NCI-H524 treated with DMSO at 0.1 percent for 48 hours (cell line): ENCODE measurements at regions not wholly inside any gene's neighbourhood (a gene's known extent, or its start where the extent isn't known, plus 50 kb on each side); places are given as distances from the start of the nearest gene placed in this dataset.
"Not testable (repeated sequence)": the region's sequence is repeated elsewhere in the genome, so short reads cannot be mapped to it uniquely, and the experiment has no call there.

ENCODE experiments used
- DNase-seq: peaks from one replicate; lab custom pipeline; 2025; lab: John Stamatoyannopoulos, UW

DNA sequence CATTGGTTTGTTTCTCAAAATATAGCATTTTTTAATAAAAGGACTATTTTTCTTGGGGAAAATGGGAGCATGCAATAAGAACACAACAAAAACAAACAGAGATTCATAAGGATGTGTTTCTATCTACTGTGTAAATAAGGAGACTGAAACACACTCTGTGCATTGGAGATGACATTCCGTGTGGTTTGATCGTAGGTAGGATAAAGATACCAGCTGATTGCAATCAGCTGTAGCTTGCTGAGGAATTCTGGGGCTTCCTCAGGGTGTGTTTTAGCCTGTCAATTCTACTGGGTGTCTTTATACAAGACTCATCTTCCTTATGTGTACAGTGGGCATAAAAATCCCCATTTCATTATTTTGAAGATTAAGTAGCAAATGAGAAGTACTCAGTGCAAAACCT lies 591.6 kb downstream of the DSC3 start:
- DNase-seq = no peak

- DNase-seq = no peak
Measured at GRCh38 chr18:30446605-30447004, 595.9 kb downstream of the DSC3 start.

- no peak for DNase-seq
Measured at GRCh38 chr18:30444544-30444943, 598.0 kb downstream of the DSC3 start.

DNA sequence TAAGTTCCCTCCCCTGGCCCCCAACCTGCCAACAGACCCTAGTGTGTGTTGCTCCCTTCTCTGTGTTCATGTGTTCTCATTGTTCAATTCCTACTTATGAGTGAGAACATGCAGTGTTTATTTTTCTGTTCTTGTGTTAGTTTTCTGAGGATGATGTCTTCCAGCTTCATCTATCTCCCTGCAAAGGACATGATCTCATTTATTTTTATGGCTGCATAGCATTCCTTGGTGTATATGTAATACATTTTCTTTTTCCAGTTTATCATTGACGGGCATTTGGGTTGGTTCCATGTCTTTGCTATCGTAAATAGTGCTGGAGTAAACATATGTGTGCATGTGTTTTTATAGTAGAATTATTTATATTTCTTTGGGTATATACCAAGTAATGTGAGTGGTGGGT lies 602.2 kb downstream of the DSC3 start:
- no peak for DNase-seq

DNA sequence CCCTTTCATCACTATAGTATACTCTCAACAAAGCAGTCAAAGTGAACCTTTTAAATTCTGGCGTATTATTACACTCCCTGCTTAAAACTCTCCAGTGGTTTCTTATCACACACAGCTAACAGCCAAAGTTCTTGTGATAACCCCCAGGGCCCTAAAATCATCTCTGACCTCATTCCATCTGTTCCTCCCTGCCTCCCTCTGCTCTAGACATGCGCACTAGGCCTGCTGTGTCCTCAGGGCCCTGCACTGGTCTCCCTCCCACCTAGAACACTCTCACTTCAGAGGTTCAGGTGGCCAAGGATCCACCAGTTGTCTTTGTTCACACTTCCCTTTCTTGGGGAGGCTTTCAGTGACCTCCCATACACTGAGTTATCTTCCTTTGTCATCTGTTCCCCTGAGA lies 603.4 kb downstream of the DSC3 start:
- no peak for DNase-seq

DNA sequence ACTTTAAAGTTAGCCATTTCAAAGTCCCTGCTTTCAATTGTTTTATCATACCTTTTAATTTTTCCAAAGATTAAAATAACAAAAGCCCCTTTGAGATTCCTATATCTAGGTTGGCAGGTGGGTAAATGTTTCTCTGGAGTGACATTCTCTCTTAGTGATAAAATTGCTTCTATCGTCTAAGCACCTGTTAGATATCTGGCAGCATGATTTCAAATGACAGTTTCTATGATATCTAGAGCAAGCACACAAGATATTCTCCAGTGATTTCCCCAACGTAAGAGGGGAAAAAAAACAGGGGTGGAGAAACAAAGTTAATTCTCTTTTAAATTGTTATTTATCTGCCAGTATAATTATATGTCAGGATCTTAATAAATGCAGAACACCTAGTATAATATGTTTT lies 610.2 kb downstream of the DSC3 start:
- DNase-seq = no peak

DNA sequence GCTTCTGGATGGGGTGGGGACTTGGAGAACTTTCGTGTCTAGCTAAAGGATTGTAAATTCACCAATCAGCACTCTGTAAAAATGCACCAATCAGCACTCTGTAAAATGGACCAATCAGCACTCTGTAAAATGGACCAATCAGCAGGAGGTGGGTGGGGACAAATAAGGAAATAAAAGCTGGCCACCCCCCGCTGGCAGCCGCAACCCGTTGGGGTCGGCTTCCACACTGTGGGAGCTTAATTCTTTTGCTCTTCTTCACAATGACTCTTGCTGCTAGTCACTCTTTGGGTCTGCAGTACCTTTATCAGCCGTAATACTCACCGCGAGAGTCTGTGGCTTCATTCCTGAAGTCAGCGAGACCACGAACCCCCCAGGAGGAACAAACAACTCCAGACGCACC lies 623.1 kb downstream of the DSC3 start:
- DNase-seq = not testable (repeated sequence)

DNA sequence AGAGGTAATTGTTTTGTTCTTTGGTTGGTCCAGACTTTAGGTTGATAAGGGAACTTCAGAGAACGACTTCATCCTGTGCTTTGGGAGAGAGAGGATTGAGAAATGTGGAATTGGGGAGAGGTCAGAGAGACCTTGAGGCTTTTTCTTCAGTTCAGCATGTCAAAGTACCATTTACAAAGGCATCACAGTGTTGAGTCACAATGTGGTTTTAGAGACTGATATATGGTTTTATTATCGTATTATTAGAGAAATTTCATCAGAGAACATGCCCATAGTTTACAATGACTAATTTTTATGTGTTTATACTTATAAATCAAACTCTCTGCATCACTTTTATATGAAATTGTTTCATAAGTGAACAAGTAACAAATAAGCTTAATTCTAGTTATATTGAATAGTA lies 626.6 kb downstream of the DSC3 start:
- DNase-seq = no peak

GRCh38 chr18:30409120-30409519 lies 633.4 kb downstream of the DSC3 start:
- no peak for DNase-seq

- DNase-seq = no peak
Measured at GRCh38 chr18:30406728-30407127, 635.8 kb downstream of the DSC3 start.

- DNase-seq = no peak
Measured at GRCh38 chr18:30405038-30405437, 637.5 kb downstream of the DSC3 start.

- DNase-seq = no peak
Measured at GRCh38 chr18:30404422-30404821, 638.1 kb downstream of the DSC3 start.

DNA sequence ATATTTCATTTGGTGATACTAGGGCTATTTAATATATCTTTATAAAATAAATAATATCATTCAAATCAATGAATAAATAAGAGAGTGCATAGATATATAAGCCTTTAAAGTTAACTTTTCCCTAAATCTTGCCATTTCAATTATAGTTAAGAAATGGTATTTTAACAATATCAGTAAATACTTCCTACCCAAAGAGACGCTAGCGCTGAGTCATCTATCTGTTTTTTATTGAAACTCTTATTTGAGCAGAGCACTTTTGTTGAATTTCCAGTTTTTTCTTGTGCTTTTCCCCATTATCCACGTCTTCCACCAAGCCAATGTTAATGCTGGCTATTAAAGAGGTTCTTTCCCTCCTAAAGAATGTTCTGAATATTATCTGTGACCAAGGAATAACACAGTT lies 639.3 kb downstream of the DSC3 start:
- DNase-seq = no peak

- no peak for DNase-seq
Measured at GRCh38 chr18:30387401-30387800, 655.1 kb downstream of the DSC3 start.

DNA sequence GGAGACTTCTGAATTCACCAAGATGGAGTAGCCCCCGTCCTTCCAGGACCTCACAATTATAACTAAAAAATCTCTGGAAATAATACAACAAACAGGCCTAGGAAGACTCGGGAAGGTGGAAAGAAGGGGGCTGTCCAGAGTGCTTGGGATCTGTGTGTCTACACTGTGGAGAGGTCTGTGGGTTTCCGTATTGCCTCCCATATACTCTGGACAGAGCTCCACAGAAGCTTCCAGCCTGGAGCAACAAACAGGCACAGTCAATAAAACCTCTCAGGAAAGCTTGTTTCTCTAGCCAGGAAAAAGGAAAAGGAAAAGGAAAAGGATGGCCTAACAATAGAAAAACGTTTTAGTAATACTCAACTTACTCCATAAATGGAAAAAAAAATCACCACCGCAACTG lies 655.9 kb downstream of the DSC3 start:
- DNase-seq = no peak

DNA sequence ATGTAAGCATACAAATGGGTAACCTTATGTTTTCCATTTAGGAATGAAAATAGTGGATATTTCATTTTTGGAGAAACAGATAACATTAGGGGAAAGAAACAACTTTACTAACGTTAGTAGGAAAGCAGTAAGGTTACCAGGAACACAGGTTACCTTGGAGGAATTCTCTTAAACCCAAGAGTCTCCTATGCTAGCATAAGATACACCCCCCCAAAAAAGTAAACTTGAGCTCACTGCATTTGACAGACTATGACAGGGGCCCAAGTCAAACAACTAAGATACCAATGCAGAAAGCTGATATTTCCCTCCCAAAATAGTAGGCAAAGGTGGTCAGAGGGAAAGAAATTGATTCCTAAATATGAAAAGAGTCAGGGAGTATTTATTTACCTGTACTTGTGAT lies 656.9 kb downstream of the DSC3 start:
- DNase-seq = no peak

- no peak for DNase-seq
Measured at GRCh38 chr18:30381826-30382225, 660.7 kb downstream of the DSC3 start.

DNA sequence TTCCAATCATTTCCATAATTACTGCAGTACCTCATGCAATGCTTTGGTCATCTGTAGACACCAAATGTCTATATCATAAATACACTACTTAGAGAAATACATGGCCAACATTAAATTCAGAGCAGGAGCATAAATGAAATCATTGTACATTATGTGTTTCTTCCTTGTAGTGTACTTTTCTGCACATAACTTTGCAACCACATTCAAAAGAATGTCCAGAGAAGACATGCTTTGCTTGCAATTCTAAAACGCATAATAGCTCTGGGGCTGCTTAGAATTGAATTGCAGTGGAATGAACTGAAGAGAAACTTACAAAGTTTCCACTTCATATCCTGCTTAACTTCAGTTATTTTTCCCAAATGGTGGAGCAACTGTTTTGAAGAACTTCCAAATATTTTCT lies 664.4 kb downstream of the DSC3 start:
- no peak for DNase-seq

- DNase-seq = no peak
Measured at GRCh38 chr18:30376515-30376914, 666.0 kb downstream of the DSC3 start.

- DNase-seq = no peak
Measured at GRCh38 chr18:30361864-30362540, 680.5 kb downstream of the DSC3 start.

DNA sequence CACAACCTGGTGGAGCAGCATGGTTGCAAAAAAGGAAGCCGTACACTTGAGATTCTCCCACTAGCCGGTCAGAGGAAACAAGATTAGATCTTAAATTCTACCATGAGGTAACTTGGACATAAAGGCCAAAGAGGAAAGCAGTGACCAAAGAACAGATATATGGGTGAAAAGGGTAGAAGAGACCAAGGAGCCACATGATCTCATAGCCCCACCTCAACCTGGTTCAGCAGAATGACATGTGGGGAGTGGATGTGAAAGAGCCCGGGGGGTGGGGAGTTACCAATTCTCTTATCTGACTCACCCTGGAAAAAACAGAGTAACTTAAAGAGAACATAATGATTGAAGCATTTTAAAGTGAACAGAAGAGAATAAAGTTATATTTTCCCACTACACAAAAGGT lies 683.0 kb downstream of the DSC3 start:
- DNase-seq = no peak

DNA sequence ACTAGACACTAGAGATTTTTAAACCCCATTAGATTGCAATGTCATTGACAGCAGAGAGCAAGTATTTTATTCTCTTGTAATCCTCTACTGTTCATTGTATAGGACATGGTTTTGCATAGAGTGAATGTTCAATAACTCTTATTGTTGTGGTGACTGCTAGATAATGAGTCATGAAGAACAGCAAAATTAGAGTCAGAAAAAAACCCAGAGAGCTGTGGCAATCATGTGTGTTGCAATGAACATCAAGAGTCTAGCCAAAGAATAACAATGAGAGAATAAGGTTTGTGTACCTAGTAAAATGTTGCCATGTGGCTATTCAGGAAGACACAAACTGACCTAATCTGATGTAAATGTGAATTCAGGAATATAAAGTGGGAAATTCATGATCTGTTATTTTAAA lies 684.0 kb downstream of the DSC3 start:
- no peak for DNase-seq

DNA sequence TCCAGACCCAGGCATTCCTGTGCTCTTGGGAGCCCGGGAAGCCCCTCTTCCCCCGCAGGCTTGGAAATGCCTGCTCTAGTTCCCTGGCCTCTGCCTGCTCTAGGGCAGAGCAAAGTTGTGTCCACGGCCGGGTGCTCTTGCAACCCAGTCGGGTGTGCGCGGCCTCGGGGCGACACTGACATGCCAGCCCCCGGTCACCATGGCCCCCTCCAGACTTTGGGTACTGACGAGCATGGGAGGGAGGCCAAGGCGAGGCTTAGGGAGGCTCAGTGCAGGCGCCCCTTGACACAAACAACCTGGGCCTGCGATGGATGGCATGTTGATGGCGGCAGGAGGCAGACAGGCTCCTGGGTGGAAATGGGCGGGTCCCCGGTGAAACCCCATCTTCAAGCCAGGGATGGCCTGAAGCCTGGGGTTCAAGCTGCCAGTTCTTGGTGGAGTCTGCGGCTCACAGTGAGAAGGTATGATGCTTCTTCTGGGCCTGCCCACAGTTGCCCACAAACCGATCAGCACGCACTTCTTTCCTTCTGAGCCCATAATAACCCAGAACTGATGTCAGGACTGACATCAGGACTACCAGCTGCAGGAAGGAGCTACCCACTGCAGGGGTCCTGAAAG lies 689.9 kb downstream of the DSC3 start:
- DNase-seq = no peak

DNA sequence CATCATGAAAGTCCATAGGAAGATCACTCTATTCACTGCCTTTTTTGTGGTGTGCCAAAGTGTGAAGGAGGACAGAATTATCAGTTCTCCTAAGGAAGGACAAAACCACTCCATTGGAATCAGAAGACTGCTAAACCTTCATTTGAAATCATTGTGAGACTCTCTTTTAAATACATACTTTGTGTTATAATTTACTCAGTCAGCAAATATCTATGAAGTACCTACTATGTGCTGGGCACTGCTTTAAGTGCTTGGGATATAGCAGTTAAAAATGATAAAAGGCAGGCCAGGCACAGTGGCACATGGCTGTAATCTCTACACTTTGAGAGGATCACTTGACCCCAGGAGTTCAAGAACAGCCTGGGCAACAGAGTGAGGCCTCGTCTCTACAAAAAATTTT lies 692.3 kb downstream of the DSC3 start:
- no peak for DNase-seq
